ENCODE measurements at regions not wholly inside any gene's neighbourhood (a gene's known extent, or its start where the extent isn't known, plus 50 kb on each side); places are given as distances from the start of the nearest gene placed in this dataset.

DNA sequence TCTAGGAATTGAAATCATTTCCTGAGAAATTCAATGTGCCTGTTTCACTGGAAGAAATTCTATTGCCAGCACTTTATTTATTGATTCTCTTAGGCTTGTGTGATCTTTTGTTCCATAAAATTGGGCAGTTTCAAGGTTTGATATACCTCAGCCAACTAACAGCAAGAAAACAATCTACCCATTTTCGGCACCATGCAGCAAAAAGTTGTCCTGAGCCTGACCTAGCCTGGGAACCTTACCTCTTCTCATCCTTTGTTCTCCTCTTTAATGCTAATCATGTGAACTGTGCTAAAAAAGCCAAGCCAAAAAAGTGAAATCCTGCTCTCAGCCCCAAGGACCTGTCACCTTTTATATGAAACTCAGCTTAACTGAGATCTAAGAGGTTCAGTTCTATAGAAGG is 477.3 kb downstream of the SUCLA2 start:
- TF ChIP-seq GATA2 (IDR thresholded peaks at IDR 0.05; ENCODE audit: low read depth, low read length): no peak
- TF ChIP-seq GATA3 (IDR thresholded peaks at IDR 0.05; ENCODE audit: low read depth, low read length): no peak
